GM19238 (cell line): ENCODE measurements at regions not wholly inside any gene's neighbourhood (a gene's known extent, or its start where the extent isn't known, plus 50 kb on each side); places are given as distances from the start of the nearest gene placed in this dataset.
"Not testable (repeated sequence)": the region's sequence is repeated elsewhere in the genome, so short reads cannot be mapped to it uniquely, and the experiment has no call there.

Experiments used
- DNase-seq: peaks from one replicate; pipeline ENCODE4 v3.0.0; 2011; ENCODE audit warnings: low spot score; ENCODE audit not compliant: insufficient read length

DNA sequence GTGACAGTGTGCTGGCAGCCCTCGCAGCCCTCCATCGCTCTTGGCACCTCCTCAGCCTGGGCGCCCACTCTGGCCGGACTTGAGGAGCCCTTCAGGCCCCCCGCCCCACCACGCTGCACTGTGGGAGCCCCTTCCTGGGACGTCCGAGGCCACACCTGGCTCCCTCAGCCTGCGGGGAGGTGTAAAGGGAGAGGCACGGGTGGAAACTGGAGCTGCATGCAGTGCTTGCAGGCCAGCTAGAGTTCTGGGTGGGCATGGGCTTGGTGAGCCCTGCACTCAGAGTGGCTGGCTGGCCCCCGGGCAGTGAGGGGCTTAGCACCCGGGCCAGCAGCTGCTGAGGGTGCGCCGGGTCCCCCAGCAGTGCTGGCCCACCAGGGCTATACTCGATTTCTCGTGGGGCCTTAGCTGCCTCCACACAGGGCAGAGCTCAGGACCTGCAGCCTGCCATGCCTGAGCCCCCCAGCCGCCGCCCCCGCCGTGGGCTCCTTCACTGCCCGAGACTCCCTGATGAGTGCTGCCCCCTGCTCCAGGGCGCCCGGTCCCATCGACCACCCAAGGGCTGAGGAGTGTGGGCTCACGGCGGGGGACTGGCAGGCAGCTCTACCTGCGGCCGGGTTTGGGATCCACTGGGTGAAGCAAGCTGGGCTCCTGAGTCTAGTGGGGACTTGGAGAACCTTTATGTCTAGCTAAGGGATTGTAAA lies 1672.7 kb upstream of the PCDH7 start:
- DNase-seq = no peak

GRCh38 chr4:29051381-29051965 lies 1668.7 kb upstream of the PCDH7 start:
- DNase-seq = no peak

DNA sequence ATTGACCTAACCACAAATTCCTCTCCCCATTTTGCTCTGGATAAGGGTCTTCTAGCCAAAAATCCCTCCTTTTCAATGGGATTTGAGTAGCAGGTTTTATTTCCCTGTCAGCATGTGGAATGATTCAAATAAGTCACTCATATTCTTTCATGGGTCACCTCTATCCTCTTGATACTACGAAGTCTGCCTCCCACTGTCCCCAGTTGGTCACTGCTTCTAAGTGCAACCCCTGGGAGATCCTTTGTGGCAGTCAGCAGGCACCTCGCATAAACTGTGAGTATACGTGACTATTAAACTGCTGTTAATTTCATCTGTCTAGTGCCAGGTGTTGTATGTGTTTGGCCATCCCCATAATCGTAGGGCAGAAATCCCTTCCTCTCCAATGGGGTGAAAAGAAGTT lies 1667.9 kb upstream of the PCDH7 start:
- DNase-seq = no peak

GRCh38 chr4:29058531-29058930 lies 1661.6 kb upstream of the PCDH7 start:
- no peak for DNase-seq

GRCh38 chr4:29066861-29067260 lies 1653.3 kb upstream of the PCDH7 start:
- DNase-seq = no peak

- no peak for DNase-seq
These were observed 1646.6 kb upstream of the PCDH7 start for GRCh38 chr4:29073571-29073970.

- DNase-seq = no peak
These were observed 1644.8 kb upstream of the PCDH7 start for GRCh38 chr4:29075366-29075765.

- no peak for DNase-seq
These were observed 1640.9 kb upstream of the PCDH7 start for GRCh38 chr4:29079260-29079659.

DNA sequence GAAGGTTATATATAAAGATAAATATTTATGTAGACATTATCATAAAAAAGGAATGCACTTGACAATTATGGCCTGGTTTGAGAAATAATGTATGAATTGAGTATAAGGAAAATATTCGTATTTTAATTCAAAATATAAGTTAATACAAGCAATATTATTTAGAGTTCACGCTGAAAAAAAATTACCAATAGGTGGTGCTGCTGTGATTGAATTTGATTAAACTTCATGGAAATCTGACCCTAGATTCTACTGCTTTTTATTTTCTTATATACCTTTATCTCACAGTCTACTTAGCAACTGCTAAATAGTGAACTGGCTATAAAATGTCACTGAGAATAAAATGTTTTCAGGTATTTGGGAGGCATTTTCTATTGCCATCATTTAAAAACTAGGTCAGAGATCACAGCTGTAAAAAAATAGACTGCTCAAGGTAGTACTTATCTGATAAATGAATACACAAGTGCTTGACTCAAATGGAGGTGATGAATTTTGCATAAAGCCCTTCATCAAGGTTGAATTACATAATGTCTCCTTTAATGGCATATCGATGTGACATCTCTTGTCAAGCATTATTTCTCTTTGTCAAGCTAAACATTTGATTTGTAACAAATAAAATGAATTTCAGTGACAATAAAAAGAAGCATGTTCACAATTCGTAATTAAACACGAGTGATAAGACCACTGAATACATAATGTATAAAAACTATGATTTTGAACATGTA lies 1638.8 kb upstream of the PCDH7 start:
- DNase-seq = no peak

- DNase-seq = no peak
These were observed 1637.5 kb upstream of the PCDH7 start for GRCh38 chr4:29082684-29083083.

DNA sequence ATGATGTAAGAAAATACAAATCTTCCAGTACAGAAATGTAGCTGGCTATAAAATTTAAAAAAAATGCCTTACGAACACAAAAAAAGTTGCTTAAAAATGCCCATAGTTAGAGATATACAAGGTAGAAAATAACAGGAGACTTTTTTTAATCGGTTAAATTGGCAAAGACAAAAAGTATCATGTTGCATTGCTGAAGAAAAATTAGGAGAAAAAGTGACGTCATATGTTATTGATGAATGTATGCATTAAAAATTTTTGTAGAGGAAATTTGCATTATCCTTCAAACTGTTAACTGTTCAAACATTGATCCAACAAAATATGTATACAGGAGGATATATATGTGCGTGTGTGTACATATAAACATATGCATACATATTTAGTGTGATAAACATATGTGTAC lies 1634.4 kb upstream of the PCDH7 start:
- no peak for DNase-seq

DNA sequence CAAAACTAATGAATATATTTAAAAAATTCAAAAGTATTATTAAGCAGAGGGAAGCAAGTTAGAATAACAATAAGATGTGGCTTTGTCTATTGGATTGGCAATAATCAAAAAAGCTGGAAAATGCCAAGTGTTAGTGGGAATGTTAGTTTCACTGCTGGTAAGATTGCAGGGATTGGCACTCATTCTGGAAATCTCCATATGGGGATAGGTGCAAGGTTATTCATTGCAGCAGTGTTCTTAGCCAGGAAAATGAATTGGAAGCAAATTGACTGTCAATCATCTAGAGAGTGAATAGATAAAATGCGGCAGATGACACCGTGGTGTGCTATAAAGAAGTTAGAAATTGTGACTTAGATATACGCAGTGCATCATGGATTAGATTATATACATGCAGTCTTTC lies 1615.5 kb upstream of the PCDH7 start:
- no peak for DNase-seq

GRCh38 chr4:29113960-29114359 lies 1606.2 kb upstream of the PCDH7 start:
- DNase-seq = no peak

GRCh38 chr4:29117231-29117722 lies 1602.9 kb upstream of the PCDH7 start:
- DNase-seq = not testable (repeated sequence)

GRCh38 chr4:29121586-29121985 lies 1598.6 kb upstream of the PCDH7 start:
- no peak for DNase-seq

GRCh38 chr4:29128810-29129209 lies 1591.4 kb upstream of the PCDH7 start:
- no peak for DNase-seq

DNA sequence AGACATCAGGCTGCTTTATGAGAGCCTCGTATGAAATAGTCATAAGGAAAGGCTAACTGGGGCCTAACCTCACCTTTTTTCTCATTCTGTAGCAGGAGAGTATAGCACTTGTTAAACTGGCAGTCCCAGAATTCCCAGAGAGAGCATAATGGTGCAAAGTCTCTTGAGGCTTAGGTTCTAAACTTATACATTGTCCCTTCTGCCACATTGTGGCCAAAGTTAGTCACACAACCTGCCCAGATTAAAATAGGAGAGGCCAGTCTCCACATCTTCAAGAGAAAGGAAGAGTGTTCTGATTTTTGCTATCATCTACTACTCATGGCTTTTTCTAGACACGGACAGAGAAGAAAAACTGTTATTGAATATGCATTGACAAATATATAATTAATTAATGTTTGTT lies 1588.9 kb upstream of the PCDH7 start:
- no peak for DNase-seq

- no peak for DNase-seq
These were observed 1577.5 kb upstream of the PCDH7 start for GRCh38 chr4:29142708-29143107.

DNA sequence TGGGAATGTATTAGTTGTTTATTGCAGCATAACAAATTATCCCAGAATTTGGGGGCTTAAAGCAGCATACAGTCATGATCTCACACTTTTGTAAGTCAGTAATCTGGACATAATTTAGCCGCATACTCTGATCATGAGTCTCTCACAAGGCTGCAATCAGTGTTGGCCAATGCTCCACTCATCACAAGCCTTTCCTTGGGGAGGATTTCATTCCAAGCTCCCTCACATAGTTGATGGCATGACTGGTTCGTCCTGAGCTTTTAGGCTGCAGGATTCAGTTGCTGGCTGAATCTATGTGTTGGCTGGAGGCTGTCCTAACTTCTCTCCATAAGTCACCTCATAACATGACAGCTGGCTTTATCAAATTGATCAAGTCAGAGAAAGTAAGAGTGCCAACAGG lies 1568.6 kb upstream of the PCDH7 start:
- no peak for DNase-seq

GRCh38 chr4:29153642-29154041 lies 1566.5 kb upstream of the PCDH7 start:
- no peak for DNase-seq

DNA sequence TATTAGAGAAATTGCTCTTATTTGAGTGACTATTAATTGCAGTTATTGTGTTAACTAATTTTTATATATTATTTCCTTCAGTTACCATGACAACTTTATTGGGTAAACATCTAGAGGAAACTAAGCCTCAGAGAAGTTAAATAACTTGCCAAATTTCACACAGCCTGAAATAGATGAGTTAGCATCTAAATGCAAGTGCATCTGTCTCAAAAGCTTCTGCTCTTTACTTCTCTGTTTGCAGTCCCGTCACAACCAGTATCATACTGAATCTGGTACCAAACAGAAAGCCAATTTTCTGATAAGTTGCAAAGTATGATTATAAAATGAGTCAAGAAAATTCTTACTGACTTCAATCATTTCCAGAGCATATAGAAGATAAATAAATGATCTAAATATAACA lies 1544.9 kb upstream of the PCDH7 start:
- DNase-seq = no peak

DNA sequence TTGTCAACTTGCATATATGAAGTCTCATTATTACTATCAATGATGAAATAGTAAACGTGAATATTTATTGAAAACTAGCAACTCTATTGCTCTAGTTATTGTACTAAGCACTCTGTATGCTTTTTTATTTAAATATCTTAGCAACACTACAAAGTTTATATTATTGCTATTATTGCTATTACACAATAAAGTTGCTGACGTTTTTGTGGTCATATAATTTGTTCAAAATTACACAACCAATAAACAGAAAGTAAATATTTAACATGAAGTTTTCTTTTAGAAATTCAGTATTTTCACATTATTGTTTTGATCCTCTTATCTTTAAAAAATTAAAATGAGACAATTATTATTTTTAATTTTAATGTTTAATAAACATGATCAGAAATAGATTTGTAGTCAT lies 1521.1 kb upstream of the PCDH7 start:
- DNase-seq = no peak

DNA sequence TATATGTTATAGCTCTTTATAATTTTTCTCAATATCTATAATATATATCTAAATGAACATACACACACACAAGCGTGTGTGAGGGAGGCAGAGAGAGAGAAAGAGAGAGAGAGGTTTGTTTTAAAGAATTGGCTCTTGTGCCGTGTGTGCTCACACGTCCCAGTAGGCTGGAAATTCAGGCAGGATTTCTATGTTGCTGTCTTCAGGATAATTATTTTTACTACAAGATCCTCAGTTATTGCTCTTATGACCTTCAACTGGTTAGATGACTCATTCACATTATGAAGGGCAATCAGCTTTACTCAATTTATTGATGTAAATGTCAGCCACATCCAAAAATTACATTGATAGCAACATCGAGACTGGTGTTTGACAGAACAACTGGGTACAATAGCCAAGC lies 1520.7 kb upstream of the PCDH7 start:
- DNase-seq = no peak
